Tibial artery (tissue), 4 donors: ENCODE measurements at regions not wholly inside any gene's neighbourhood (a gene's known extent, or its start where the extent isn't known, plus 50 kb on each side); places are given as distances from the start of the nearest gene placed in this dataset.

Experiments
- DNase-seq, 2 donors: peaks; one replicate each; pipeline ENCODE4 v3.0.0-alpha.2; 2019
- H3K27ac ChIP-seq, 2 donors: fragments of 200-600 bp; sonication (generic) in 1 of 2; 1 replicate in 1 of 2; 2 replicates in 1 of 2; pipeline ENCODE4 v1.5.1; 2018 to 2019; ENCODE audit warnings: mild to moderate bottlenecking in 1 of 2
- H3K27me3 ChIP-seq, 2 donors: fragments of 200-600 bp; sonication (generic) in 1 of 2; one replicate each; pipeline versions ENCODE4 v1.5.1 to v1.6.0; 2016 to 2019
- H3K36me3 ChIP-seq, 3 donors: fragments of 200-600 bp; sonication (generic) in 2 of 3; one replicate each; pipeline ENCODE4 v1.5.1; 2016 to 2019; ENCODE audit warnings: mild to moderate bottlenecking in 2 of 3
- H3K4me1 ChIP-seq, 4 donors: fragments of 200-600 bp; sonication (generic) in 2 of 4; 1 replicate in 3 of 4; 2 replicates in 1 of 4; pipeline ENCODE4 v1.5.1; 2016 to 2019
- H3K4me3 ChIP-seq, 2 donors: fragments of 200-600 bp; sonication (generic) in 1 of 2; 1 replicate in 1 of 2; 2 replicates in 1 of 2; pipeline ENCODE4 v1.5.1; 2018 to 2019; ENCODE audit warnings: mild to moderate bottlenecking in 2 of 2
- H3K9me3 ChIP-seq, 3 donors: fragments of 200-600 bp; sonication (generic) in 1 of 3; one replicate each; pipeline ENCODE4 v1.5.1; 2016 to 2019
- CTCF ChIP-seq, 2 experiments: fragments of 200-600 bp in 1 of 2; fragments of 450-650 bp in 1 of 2; IDR thresholded peaks; one replicate each; pipeline ENCODE4 v1.5.1; 2017 to 2019; ENCODE audit warnings: antibody characterized with exemption in 2 of 2, mild to moderate bottlenecking in 1 of 2, moderate library complexity in 1 of 2
- intact Hi-C: fragments of 100-400 bp; cut with DNase I; formaldehyde crosslinking; loops from one replicate; pipeline ENCODE4 v1.15.0; 2023; ENCODE audit warnings: low total_unique reads

- H3K4me3 ChIP-seq: no peak overlapping the region
- no peak for TF ChIP-seq CTCF (IDR thresholded peaks at IDR 0.05)
- no peaks in the 10 kb centered on the region for H3K4me1 ChIP-seq
- intact Hi-C loops: loop anchor here (5.0 kb wide), 1 partner anchor 1339 kb away; no protein-coding TSS in a partner anchor
- no peaks in the 10 kb centered on the region for H3K27me3 ChIP-seq
- H3K36me3 ChIP-seq: no peaks in the 10 kb centered on the region
- no peaks in the 10 kb centered on the region for H3K9me3 ChIP-seq
- no peak overlapping the region for H3K27ac ChIP-seq
- no peak for DNase-seq
Observed at GRCh38 chr12:28108599-28108998, 81.7 kb upstream of the CCDC91 start.

DNA sequence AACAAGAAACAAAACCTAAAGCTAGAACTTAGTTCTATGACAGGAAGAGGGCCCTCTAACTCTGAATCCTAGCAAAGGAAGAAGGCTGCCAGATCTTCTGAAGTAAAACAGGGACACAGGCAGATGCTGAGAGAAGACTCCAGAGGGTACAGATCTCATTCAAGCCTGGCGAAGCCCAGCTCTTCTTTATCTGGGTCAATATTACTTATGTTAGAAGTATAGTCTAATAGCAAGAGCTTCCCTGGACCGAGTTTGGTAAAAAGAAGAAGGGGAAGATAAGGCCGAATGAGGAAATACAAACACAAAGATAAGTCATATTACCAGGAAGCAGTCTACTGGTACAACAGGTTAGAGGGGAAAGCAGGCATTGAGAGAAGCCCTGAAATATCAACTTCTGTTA, 79.9 kb upstream of the CCDC91 start:
- intact Hi-C loops: no loop called here
- H3K9me3 ChIP-seq: no peaks in the 10 kb centered on the region
- H3K4me1 ChIP-seq: no peaks in the 10 kb centered on the region
- no peak for TF ChIP-seq CTCF (IDR thresholded peaks at IDR 0.05)
- no peaks in the 10 kb centered on the region for H3K36me3 ChIP-seq
- H3K27ac ChIP-seq: no peak overlapping the region
- H3K27me3 ChIP-seq: no peaks in the 10 kb centered on the region
- no peak overlapping the region for H3K4me3 ChIP-seq
- no peak for DNase-seq

DNA sequence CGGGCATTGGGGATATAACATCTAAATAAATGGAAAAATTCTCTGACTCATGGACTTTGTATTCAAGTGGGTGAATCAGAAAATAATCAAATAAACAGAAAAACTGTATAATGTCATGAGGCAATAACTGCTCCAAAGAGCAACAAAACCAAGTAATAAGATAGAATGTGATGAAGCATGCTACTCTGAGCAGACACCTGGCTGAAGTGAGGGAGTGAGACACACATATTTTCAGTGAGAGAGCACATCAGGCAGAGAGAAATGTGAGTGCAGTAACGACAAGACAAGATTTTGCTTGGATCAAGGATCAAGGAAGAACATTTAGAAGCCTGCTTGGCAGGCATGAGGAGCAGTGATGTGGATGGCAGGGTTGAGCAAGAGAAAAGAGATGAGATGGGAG, 75.8 kb upstream of the CCDC91 start:
- intact Hi-C loops: no loop called here
- no peak for TF ChIP-seq CTCF (IDR thresholded peaks at IDR 0.05)
- Histone ChIP-seq H3K9me3 (no peaks in the 10 kb centered on the region), H3K4me1 (no peaks in the 10 kb centered on the region), H3K27ac (no peak overlapping the region), H3K4me3 (no peak overlapping the region), H3K36me3 (no peaks in the 10 kb centered on the region), H3K27me3 (no peaks in the 10 kb centered on the region)
- no peak for DNase-seq

GRCh38 chr12:28121433-28121832, 68.8 kb upstream of the CCDC91 start:
- no peaks in the 10 kb centered on the region for H3K4me1 ChIP-seq
- no peaks in the 10 kb centered on the region for H3K9me3 ChIP-seq
- no peak for TF ChIP-seq CTCF (IDR thresholded peaks at IDR 0.05)
- H3K4me3 ChIP-seq: no peak overlapping the region
- intact Hi-C loops: no loop called here
- H3K36me3 ChIP-seq: no peaks in the 10 kb centered on the region
- DNase-seq: no peak
- no peaks in the 10 kb centered on the region for H3K27me3 ChIP-seq
- no peak overlapping the region for H3K27ac ChIP-seq

DNA sequence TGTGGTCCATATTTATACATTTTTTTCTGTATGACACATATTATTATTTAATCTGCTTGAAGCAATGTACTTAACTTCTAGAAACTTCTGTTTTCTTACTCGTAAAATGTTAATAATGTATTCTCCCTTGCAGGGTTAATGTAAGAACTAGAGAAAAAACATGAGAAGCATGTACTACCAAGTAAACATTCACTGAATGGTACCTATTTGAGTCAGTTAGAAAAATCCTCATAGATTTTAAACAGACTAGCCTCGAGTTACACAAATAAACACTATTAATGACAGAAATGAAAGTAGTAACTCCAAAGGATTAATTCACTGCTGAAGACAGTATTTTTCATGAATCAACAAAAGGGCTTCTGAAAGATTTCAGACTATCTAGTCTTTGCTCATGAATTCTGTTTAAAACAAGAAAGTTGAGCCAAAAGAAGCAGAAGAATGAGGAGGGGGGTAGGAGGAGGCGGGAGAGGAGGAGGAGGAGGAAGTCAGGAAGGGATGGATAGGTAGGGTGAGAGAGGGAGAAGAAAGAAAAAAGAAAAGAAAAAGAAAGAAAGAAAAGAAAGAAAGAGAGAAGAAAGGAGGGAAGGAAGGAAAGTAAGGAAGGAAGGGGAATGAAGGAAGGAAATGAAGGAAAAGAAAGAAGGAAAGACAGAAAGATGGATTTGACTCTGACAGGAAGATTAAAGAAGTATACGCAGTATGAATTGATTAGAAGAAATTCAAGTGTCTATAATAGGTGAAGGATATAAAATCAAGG, 68.2 kb upstream of the CCDC91 start:
- Histone ChIP-seq H3K4me3 (no peak overlapping the region), H3K27ac (no peak overlapping the region), H3K9me3 (no peaks in the 10 kb centered on the region), H3K36me3 (no peaks in the 10 kb centered on the region), H3K4me1 (no peaks in the 10 kb centered on the region), H3K27me3 (no peaks in the 10 kb centered on the region)
- TF ChIP-seq CTCF (IDR thresholded peaks at IDR 0.05): no peak
- intact Hi-C loops: no loop called here
- no peak for DNase-seq

GRCh38 chr12:28122756-28123155, 67.5 kb upstream of the CCDC91 start:
- Histone ChIP-seq H3K4me1 (no peaks in the 10 kb centered on the region), H3K36me3 (no peaks in the 10 kb centered on the region), H3K27ac (no peak overlapping the region), H3K9me3 (no peaks in the 10 kb centered on the region), H3K27me3 (no peaks in the 10 kb centered on the region), H3K4me3 (no peak overlapping the region)
- no peak for DNase-seq
- intact Hi-C loops: no loop called here
- no peak for TF ChIP-seq CTCF (IDR thresholded peaks at IDR 0.05)
